ENCODE measurements at regions not wholly inside any gene's neighbourhood (a gene's known extent, or its start where the extent isn't known, plus 50 kb on each side); places are given as distances from the start of the nearest gene placed in this dataset.

DNA sequence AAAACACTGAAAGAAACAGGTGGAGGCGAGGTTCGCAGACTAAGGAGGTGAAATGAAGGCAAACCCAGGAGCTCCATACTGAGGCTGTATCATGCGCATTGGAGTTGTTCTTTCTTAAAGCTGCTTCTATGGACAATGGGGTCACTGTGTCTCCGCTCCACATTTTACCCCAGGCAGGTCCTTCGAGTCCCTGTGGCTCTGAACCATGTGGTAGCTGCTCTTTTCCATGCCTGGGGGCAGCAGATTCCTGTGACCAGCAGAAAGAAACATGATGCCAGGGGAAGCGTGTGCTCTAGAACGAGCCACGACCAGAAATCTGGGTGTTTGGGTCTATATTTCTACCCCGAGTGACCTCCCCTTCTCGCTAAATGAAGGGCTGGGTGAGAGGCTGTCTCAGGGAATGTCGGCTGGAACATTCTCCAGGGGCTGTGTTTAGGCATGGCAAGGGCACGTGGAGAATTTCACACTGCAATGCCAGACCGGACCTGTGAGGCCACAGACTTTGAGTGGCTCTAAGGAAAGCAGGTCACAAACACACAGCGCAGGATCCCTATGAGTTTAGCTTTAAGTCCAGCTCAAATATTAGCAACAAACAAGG is 95.7 kb upstream of the IRS2 start:
- H3K9me3 Mint-ChIP-seq (ENCODE audit: low read depth) = no peaks in the 10 kb centered on the region
- no peak for DNase-seq (ENCODE audit: low spot score)
- peaks cover 7% of the 10 kb centered on the region for H3K4me1 Mint-ChIP-seq (ENCODE audit: low read depth)
- no peaks in the 10 kb centered on the region for H3K36me3 Mint-ChIP-seq (ENCODE audit: low read depth)
- no peak overlapping the region for H3K4me3 Mint-ChIP-seq (ENCODE audit: unreplicated experiment)
- TF ChIP-seq, protein P1, sequence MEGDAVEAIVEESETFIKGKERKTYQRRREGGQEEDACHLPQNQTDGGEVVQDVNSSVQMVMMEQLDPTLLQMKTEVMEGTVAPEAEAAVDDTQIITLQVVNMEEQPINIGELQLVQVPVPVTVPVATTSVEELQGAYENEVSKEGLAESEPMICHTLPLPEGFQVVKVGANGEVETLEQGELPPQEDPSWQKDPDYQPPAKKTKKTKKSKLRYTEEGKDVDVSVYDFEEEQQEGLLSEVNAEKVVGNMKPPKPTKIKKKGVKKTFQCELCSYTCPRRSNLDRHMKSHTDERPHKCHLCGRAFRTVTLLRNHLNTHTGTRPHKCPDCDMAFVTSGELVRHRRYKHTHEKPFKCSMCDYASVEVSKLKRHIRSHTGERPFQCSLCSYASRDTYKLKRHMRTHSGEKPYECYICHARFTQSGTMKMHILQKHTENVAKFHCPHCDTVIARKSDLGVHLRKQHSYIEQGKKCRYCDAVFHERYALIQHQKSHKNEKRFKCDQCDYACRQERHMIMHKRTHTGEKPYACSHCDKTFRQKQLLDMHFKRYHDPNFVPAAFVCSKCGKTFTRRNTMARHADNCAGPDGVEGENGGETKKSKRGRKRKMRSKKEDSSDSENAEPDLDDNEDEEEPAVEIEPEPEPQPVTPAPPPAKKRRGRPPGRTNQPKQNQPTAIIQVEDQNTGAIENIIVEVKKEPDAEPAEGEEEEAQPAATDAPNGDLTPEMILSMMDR (IDR thresholded peaks at IDR 0.05) = no peak
- H3K27ac Mint-ChIP-seq (ENCODE audit: unreplicated experiment) = no peak overlapping the region
- H3K27me3 Mint-ChIP-seq (ENCODE audit: low read depth) = no peaks in the 10 kb centered on the region

DNA sequence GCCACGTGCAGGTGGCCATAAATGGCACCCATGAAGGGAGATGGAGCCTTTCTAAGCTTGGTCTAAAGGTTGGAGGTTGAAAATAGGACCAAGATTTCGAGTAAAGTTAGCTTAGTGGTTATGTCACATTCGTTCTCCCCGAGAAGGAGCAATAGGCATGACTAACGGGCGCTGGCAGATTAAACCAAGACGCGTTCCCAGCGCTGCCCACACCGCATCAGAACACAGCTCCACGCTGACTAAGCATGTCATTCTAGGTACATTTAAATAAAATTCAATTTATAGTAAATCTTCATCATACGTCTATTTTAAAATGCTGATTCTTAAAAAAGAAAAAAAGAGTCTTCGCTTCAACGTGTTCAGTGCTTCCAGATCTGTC is 95.0 kb upstream of the IRS2 start:
- no peaks in the 10 kb centered on the region for H3K27me3 Mint-ChIP-seq (ENCODE audit: low read depth)
- no peaks in the 10 kb centered on the region for H3K9me3 Mint-ChIP-seq (ENCODE audit: low read depth)
- TF ChIP-seq, protein P1 (IDR thresholded peaks at IDR 0.05) = no peak
- no peak overlapping the region for H3K4me3 Mint-ChIP-seq (ENCODE audit: unreplicated experiment)
- no peaks in the 10 kb centered on the region for H3K36me3 Mint-ChIP-seq (ENCODE audit: low read depth)
- H3K27ac Mint-ChIP-seq (ENCODE audit: unreplicated experiment) = no peak overlapping the region
- H3K4me1 Mint-ChIP-seq (ENCODE audit: low read depth) = peaks cover 7% of the 10 kb centered on the region
- DNase-seq (ENCODE audit: low spot score) = no peak

- no peaks in the 10 kb centered on the region for H3K9me3 Mint-ChIP-seq (ENCODE audit: low read depth)
- TF ChIP-seq, protein P1 (IDR thresholded peaks at IDR 0.05) = no peak
- H3K27ac Mint-ChIP-seq (ENCODE audit: unreplicated experiment) = no peak overlapping the region
- no peak for DNase-seq (ENCODE audit: low spot score)
- peaks cover 7% of the 10 kb centered on the region for H3K4me1 Mint-ChIP-seq (ENCODE audit: low read depth)
- H3K4me3 Mint-ChIP-seq (ENCODE audit: unreplicated experiment) = no peak overlapping the region
- H3K36me3 Mint-ChIP-seq (ENCODE audit: low read depth) = no peaks in the 10 kb centered on the region
- no peaks in the 10 kb centered on the region for H3K27me3 Mint-ChIP-seq (ENCODE audit: low read depth)
Observed at GRCh38 chr13:109880371-109881346, 94.3 kb upstream of the IRS2 start.

DNA sequence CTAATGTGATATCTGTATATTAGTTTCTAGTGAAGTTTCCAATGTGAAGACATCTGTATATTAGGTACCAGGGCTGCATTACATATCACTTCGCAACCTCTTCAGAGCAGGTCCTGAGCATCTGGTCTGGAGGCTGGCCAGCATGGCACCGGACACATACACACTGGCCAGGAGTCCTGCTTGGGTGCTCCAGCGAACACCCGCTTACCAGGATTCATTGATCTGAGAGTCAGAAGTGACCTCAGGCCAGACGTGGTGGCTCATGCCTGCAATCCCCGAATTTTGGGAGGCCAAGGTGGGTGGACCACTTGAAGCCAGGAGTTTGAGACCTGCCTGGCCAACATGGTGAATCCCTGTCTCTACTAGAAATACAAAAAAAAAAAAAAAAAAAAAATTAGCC is 93.0 kb upstream of the IRS2 start:
- H3K4me1 Mint-ChIP-seq (ENCODE audit: low read depth) = peaks cover 19% of the 10 kb centered on the region
- H3K36me3 Mint-ChIP-seq (ENCODE audit: low read depth) = no peaks in the 10 kb centered on the region
- TF ChIP-seq, protein P1 (IDR thresholded peaks at IDR 0.05) = no peak
- no peaks in the 10 kb centered on the region for H3K9me3 Mint-ChIP-seq (ENCODE audit: low read depth)
- H3K27ac Mint-ChIP-seq (ENCODE audit: unreplicated experiment) = no peak overlapping the region
- no peak overlapping the region for H3K4me3 Mint-ChIP-seq (ENCODE audit: unreplicated experiment)
- DNase-seq (ENCODE audit: low spot score) = no peak
- no peaks in the 10 kb centered on the region for H3K27me3 Mint-ChIP-seq (ENCODE audit: low read depth)

GRCh38 chr13:109877809-109878208 is 91.4 kb upstream of the IRS2 start:
- H3K27me3 Mint-ChIP-seq (ENCODE audit: low read depth) = no peaks in the 10 kb centered on the region
- H3K36me3 Mint-ChIP-seq (ENCODE audit: low read depth) = no peaks in the 10 kb centered on the region
- TF ChIP-seq, protein P1 (IDR thresholded peaks at IDR 0.05) = no peak
- H3K4me3 Mint-ChIP-seq (ENCODE audit: unreplicated experiment) = no peak overlapping the region
- DNase-seq (ENCODE audit: low spot score) = no peak
- H3K4me1 Mint-ChIP-seq (ENCODE audit: low read depth) = peaks cover 23% of the 10 kb centered on the region
- no peak overlapping the region for H3K27ac Mint-ChIP-seq (ENCODE audit: unreplicated experiment)
- no peaks in the 10 kb centered on the region for H3K9me3 Mint-ChIP-seq (ENCODE audit: low read depth)

Data from chondrocyte (in vitro differentiated cells).